GM12865 (cell line): ENCODE measurements at regions not wholly inside any gene's neighbourhood (a gene's known extent, or its start where the extent isn't known, plus 50 kb on each side); places are given as distances from the start of the nearest gene placed in this dataset.

Experiments used
- DNase-seq: peaks from one replicate; pipeline ENCODE4 v3.0.0; 2010; ENCODE audit warnings: low read depth
- H3K4me3 ChIP-seq: 2 replicates; pipeline ENCODE4 v1.5.1; 2011; ENCODE audit warnings: mild to moderate bottlenecking, low read depth, low read length, control low read depth
- TF ChIP-seq, protein P1 (sequence below): IDR thresholded peaks from 2 replicates; pipeline ENCODE4 v1.5.1; 2011; ENCODE audit warnings: low read length, control low read depth, low read depth, inconsistent platforms; ENCODE audit not compliant: insufficient read depth; ENCODE audit errors: missing control alignments

DNA sequence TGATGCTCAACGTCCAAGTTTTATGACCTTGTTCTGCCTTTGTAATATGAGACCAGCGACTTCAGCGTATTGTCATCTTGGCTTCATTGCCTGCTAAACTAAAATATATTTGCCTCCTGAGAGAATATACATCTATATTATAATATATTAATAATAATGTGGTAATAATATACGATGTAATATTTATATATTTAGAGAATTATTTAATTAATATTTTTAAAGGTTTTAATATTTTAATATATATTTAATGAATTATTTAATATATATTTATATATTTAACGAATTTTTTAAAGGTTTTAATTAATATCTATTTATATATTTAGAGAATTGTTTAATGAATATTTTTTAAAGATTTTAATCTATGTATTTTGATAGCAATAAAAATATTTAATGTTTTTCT lies 700.7 kb downstream of the TAF11L14 start:
- DNase-seq = no peak
- TF ChIP-seq, protein P1, sequence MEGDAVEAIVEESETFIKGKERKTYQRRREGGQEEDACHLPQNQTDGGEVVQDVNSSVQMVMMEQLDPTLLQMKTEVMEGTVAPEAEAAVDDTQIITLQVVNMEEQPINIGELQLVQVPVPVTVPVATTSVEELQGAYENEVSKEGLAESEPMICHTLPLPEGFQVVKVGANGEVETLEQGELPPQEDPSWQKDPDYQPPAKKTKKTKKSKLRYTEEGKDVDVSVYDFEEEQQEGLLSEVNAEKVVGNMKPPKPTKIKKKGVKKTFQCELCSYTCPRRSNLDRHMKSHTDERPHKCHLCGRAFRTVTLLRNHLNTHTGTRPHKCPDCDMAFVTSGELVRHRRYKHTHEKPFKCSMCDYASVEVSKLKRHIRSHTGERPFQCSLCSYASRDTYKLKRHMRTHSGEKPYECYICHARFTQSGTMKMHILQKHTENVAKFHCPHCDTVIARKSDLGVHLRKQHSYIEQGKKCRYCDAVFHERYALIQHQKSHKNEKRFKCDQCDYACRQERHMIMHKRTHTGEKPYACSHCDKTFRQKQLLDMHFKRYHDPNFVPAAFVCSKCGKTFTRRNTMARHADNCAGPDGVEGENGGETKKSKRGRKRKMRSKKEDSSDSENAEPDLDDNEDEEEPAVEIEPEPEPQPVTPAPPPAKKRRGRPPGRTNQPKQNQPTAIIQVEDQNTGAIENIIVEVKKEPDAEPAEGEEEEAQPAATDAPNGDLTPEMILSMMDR = no peak
- H3K4me3 ChIP-seq = no peak overlapping the region

DNA sequence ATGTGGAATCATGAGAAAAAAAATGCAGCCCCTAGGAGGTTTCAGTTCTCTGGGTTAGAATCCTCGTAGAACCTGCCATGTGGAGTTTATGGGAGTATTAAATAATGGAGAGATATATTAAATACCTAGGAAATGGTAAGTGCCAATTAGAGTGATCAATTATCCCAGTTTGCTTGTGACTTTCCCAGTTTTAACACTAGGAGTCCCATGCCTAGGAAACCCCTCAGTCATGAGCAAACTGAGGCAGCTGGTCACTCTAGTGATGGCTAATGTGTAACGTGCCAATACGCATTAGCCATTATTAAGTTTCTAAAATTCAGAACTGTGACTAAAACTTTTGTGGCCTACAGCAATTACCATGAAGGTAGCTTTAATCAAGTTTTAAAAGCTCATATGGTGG lies 720.6 kb downstream of the TAF11L14 start:
- TF ChIP-seq, protein P1 = no peak
- DNase-seq = no peak
- no peak overlapping the region for H3K4me3 ChIP-seq

DNA sequence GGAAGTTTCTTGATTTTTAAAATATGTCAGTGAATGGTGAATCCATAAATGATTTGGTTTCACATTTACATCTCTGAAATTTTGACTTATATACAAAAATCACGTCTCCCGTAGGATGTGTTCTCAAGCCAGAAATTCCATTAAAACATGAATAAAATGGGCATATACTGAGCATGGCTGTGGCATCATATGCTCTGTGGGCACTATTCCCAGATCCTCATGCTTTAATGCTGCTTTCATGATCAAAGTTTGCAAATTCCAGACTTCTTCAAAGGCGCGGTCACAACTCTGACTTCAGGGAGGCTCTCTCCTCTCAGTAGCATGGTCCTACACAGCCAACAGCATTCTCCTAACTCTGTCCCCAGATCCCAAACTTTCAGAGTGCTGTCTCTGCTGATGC lies 723.2 kb downstream of the TAF11L14 start:
- no peak for DNase-seq
- TF ChIP-seq, protein P1 = no peak
- no peak overlapping the region for H3K4me3 ChIP-seq

DNA sequence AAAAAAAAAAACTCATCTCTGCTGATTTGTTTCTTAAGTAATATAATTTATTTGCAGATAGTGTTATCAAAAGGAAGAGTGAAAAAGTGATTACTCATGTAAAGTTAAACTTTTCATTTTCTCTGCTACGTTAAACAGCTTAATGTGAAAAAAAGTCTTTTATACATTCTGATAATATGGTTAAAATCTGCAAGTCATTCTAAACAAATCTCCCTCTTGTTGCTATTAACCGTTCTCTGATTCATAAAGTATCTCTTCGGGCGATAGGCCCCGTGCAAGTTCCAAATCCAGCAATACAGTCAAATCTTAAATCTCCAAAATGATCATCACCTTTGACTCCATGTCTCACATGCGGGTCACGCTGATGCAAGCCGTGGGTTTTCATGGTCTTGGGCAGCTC lies 732.0 kb downstream of the TAF11L14 start:
- TF ChIP-seq, protein P1 = no peak
- no peak overlapping the region for H3K4me3 ChIP-seq

DNA sequence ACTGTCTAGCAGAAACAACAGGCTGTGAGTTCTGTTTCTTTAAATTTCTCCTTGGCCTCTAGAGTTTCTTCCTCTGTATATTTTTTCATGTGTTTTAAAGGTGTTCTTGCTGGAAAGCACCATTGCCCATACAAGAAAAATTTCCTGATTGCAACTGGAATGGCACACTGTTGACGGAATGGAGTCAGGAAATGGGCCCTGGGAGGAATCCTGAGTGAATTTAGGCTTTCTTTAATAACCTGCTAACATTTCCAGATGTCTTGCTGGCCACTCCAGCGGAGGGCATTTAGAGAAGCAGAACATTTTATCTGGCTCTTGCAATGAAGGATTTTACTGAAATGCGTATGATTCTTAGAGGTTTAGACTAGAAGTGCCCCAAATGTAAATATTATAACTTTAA lies 736.3 kb downstream of the TAF11L14 start:
- TF ChIP-seq, protein P1 = no peak
- H3K4me3 ChIP-seq = no peak overlapping the region
- DNase-seq = no peak

More for the DNA sequence above, 732.0 kb downstream of the TAF11L14 start:
- no peak for DNase-seq

DNA sequence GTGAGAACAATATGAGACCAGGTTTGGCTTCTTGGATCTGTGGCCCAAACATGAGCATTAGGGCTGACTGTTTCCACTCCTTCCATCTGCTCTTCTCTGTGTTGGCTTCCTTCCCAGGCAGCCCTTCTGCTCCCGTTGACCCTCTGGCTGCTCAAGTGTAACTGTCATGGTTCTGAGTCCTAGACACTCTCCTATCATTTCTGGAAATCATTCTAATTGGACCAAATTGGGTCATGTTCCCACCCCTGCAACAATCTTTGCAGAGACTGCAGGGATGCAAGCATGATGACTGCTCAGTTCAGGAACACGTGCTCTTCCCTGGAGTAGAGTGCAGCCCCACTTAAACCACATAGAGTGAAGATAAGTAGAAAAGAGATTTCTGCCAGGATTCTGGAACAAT lies 741.4 kb downstream of the TAF11L14 start:
- TF ChIP-seq, protein P1 = no peak
- H3K4me3 ChIP-seq = no peak overlapping the region
- no peak for DNase-seq

DNA sequence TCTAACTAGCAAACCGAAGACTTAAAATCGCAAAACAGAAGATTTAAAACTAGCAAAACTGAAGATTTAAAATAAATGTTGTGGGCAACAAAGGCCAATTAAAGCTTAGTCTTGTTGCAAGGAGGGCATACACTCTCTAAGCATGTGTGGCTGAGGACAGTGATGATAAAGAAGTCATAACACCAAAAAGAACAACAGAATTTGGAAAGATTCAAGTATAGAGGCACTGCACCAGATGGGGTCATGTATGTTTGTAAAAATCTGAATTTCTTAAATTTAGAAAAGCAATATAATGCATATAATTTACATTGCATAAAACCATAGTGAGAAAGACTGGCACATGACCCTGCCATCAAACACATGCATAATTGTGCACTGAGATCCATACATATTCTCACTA lies 743.8 kb downstream of the TAF11L14 start:
- TF ChIP-seq, protein P1 = no peak
- no peak for DNase-seq

More for the DNA sequence above, 743.8 kb downstream of the TAF11L14 start:
- no peak overlapping the region for H3K4me3 ChIP-seq
